T-cell (primary cell): ENCODE measurements at regions not wholly inside any gene's neighbourhood (a gene's known extent, or its start where the extent isn't known, plus 50 kb on each side); places are given as distances from the start of the nearest gene placed in this dataset.
"Not testable (repeated sequence)": the region's sequence is repeated elsewhere in the genome, so short reads cannot be mapped to it uniquely, and the experiment has no call there.

Experiments
- ATAC-seq, 4 experiments: fragments of 200-7000 bp in 3 of 4; fragments of 150-1000 bp in 1 of 4; cut with Tn5 transposase; replicated peaks in 1 of 4; 1 replicate in 3 of 4; 2 replicates in 1 of 4; pipeline ENCODE4 v1.10.0; 2021; ENCODE audit warnings: moderate library complexity in 3 of 4, mild to moderate bottlenecking in 2 of 4, moderate number of reproducible peaks in 1 of 4
- CTCF ChIA-PET, 2 donors: fragments of 300-600 bp; sonication (Branson Sonifier 250); formaldehyde crosslinking; loops; one replicate each; lab custom pipeline; 2022; ENCODE audit warnings: antibody characterized with exemption in 2 of 2; lab: Charles Lee
- POLR2A ChIA-PET, 2 donors: fragments of 300-600 bp; sonication (Branson Sonifier 250); formaldehyde crosslinking; loops; one replicate each; lab custom pipeline; 2022; ENCODE audit warnings: antibody characterized with exemption in 2 of 2; lab: Charles Lee
- DNase-seq, 35 experiments: peaks; one replicate each; pipeline versions ENCODE4 v3.0.0 to v3.0.0-alpha.2; 2013 to 2023
- H3K27ac ChIP-seq: one replicate; pipeline ENCODE4 v1.5.1; 2013; ENCODE audit warnings: low read length
- H3K27me3 ChIP-seq, 2 experiments: replicated peaks in 1 of 2; 1 replicate in 1 of 2; 2 replicates in 1 of 2; pipeline versions ENCODE4 v1.6.1 to v1.7.0; 2013; ENCODE audit warnings: low read length in 1 of 2, mixed read lengths in 1 of 2; ENCODE audit not compliant: control insufficient read depth in 2 of 2, insufficient read depth in 2 of 2; ENCODE audit errors: extremely low read depth in 1 of 2
- H3K36me3 ChIP-seq, 2 donors: 1 replicate in 1 of 2; 2 replicates in 1 of 2; pipeline versions ENCODE4 v1.6.1 to v1.7.0; 2013; ENCODE audit warnings: low read length in 1 of 2; ENCODE audit not compliant: control insufficient read depth in 2 of 2, insufficient read depth in 1 of 2; ENCODE audit errors: extremely low read depth in 1 of 2
- H3K4me1 ChIP-seq, 2 experiments: 1 replicate in 1 of 2; 2 replicates in 1 of 2; pipeline versions ENCODE4 v1.6.1 to v1.7.0; 2013; ENCODE audit warnings: low read length in 2 of 2, mixed read lengths in 1 of 2; ENCODE audit not compliant: insufficient read depth in 2 of 2, control insufficient read depth in 1 of 2; ENCODE audit errors: extremely low read depth in 1 of 2
- H3K4me3 ChIP-seq, 2 donors: 1 replicate in 1 of 2; 2 replicates in 1 of 2; pipeline versions ENCODE4 v1.5.1 to v1.7.0; 2013; ENCODE audit warnings: mild to moderate bottlenecking in 2 of 2, low read length in 1 of 2, moderate library complexity in 1 of 2; ENCODE audit not compliant: control insufficient read depth in 1 of 2; ENCODE audit errors: extremely low read depth in 1 of 2
- H3K9me3 ChIP-seq: 2 replicates; pipeline ENCODE4 v1.7.0; 2013
- H3K27ac Mint-ChIP-seq, 2 donors: one replicate each; pipeline ENCODE4 v1.8.0; 2020 to 2021; ENCODE audit warnings: mild to moderate bottlenecking in 2 of 2, mixed read lengths in 2 of 2
- H3K27me3 Mint-ChIP-seq, 2 donors: one replicate each; pipeline ENCODE4 v1.8.0; 2021 to 2022; ENCODE audit warnings: mixed read lengths in 2 of 2
- H3K36me3 Mint-ChIP-seq: one replicate; pipeline ENCODE4 v1.8.0; 2021; ENCODE audit warnings: mixed read lengths
- H3K4me1 Mint-ChIP-seq, 3 donors: one replicate each; pipeline ENCODE4 v1.8.0; 2020 to 2022; ENCODE audit warnings: mixed read lengths in 3 of 3, mild to moderate bottlenecking in 1 of 3
- H3K4me3 Mint-ChIP-seq, 3 donors: one replicate each; pipeline ENCODE4 v1.8.0; 2020 to 2022; ENCODE audit warnings: mild to moderate bottlenecking in 3 of 3, mixed read lengths in 3 of 3, moderate library complexity in 3 of 3
- H3K9me3 Mint-ChIP-seq, 3 donors: one replicate each; pipeline ENCODE4 v1.8.0; 2020 to 2022; ENCODE audit warnings: mixed read lengths in 3 of 3
- WGBS: methylation state at CpG from one replicate; pipeline ENCODE4 v1.1.5; 2013; ENCODE audit warnings: missing lambda C conversion rate; ENCODE audit not compliant: insufficient coverage; 5-methylcytosine and 5-hydroxymethylcytosine counted together

DNA sequence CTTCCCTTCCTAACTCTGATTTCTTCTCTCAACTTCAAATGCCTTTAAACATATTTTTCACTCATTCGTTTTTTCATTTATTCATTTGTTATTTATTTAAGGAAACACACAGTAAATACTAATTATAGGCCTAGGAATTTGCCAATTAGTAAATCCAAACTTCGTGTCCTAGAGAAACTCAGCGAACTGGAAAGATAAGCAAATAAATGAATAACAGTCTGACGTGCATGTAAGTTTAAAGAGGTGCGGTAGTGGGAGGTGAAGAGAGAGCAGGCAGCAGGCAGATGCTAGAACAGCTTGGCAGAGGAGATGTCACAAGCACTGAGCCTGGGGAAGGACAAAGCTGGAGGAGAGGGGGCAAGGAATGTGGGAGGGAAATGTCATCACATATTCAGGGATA is 228.2 kb downstream of the DPY19L2 start:
- Mint-ChIP-seq H3K27me3 (no peaks in the 10 kb centered on the region), H3K27ac (no peak overlapping the region), H3K4me1 (no peaks in the 10 kb centered on the region), H3K9me3 (peaks cover 2 to 4% (median 4%) of the 10 kb centered on the region in 3 donors), H3K4me3 (no peak overlapping the region), H3K36me3 (no peaks in the 10 kb centered on the region)
- WGBS = 93% methylated on average over 3 of the region's 5 CpGs
- Histone ChIP-seq H3K4me3 (no peak overlapping the region), H3K9me3 (no peaks in the 10 kb centered on the region), H3K27me3 (no peaks in the 10 kb centered on the region), H3K4me1 (no peaks in the 10 kb centered on the region), H3K27ac (no peak overlapping the region), H3K36me3 (no peaks in the 10 kb centered on the region)
- DNase-seq = no peak
- POLR2A ChIA-PET = no interaction called here
- ATAC-seq = no peak
- CTCF ChIA-PET = no interaction called here

- H3K9me3 ChIP-seq, ATAC-seq, POLR2A ChIA-PET, H3K4me1 Mint-ChIP-seq, H3K36me3 ChIP-seq, H3K27ac ChIP-seq, H3K4me3 ChIP-seq, DNase-seq, H3K4me1 ChIP-seq, H3K27me3 ChIP-seq, H3K4me3 Mint-ChIP-seq, CTCF ChIA-PET, H3K27me3 Mint-ChIP-seq, H3K27ac Mint-ChIP-seq, H3K36me3 Mint-ChIP-seq: not testable (repeated sequence)
- H3K9me3 Mint-ChIP-seq = peaks cover 2 to 10% (median 5%) of the 10 kb centered on the region in 3 donors
- WGBS = 94% methylated on average over 10 of the region's 11 CpGs
Observed at GRCh38 chr12:63434384-63434783, 233.9 kb downstream of the DPY19L2 start.

GRCh38 chr12:63427969-63428368 is 240.3 kb downstream of the DPY19L2 start:
- ATAC-seq, POLR2A ChIA-PET, H3K4me1 Mint-ChIP-seq, H3K27me3 Mint-ChIP-seq, H3K4me1 ChIP-seq, H3K4me3 Mint-ChIP-seq, H3K36me3 Mint-ChIP-seq, H3K9me3 ChIP-seq, DNase-seq, H3K9me3 Mint-ChIP-seq, H3K36me3 ChIP-seq, H3K4me3 ChIP-seq, H3K27ac Mint-ChIP-seq, H3K27ac ChIP-seq, CTCF ChIA-PET, H3K27me3 ChIP-seq: not testable (repeated sequence)

DNA sequence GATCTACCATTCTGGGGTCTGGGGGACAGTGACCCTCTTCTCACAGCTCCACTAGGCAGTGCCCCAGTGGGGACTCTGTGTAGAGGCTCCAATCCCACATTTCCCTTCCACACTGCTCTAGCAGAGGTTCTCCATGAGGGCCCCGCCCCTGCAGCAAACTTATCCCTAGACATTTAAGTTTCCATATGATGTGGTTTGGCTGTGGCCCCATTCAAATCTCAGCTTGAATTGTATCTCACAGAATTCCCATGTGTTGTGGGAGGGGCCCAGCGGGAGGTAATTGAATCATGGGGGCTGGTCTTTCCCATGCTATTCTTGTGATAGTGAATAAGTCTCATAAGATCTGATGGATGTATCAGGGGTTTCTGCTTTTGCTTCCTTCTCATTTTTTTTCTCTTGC is 241.3 kb downstream of the DPY19L2 start:
- ATAC-seq, H3K27me3 ChIP-seq, H3K4me1 Mint-ChIP-seq, H3K9me3 Mint-ChIP-seq, H3K27me3 Mint-ChIP-seq, H3K4me1 ChIP-seq, H3K27ac ChIP-seq, H3K9me3 ChIP-seq, H3K4me3 Mint-ChIP-seq, CTCF ChIA-PET, POLR2A ChIA-PET, H3K36me3 ChIP-seq, H3K27ac Mint-ChIP-seq, DNase-seq, H3K4me3 ChIP-seq, H3K36me3 Mint-ChIP-seq: not testable (repeated sequence)
- 83% methylated on average over 1 of the region's 2 CpGs for WGBS

DNA sequence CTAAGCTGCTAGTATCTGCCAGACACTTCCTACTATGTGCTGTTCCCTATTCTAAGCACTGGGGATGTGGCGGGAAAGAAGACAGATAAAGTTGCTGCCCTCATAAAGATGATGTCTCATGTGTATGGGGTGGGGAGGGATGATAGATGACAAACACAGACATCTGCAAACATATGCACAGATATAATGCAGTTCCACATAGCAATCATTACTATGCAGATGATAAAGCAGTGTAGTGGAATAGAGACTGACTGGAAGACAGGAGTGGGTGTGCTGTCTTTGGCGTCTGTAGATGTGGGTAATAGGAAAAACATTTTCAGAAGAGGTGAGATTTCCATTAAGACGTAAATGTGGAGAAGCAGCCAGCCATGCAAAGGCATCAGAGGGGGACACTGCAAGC is 243.6 kb downstream of the DPY19L2 start:
- no peak for ATAC-seq
- ChIA-PET POLR2A (no interaction called here), CTCF (no interaction called here)
- no peaks in the 10 kb centered on the region for H3K36me3 Mint-ChIP-seq
- no peaks in the 10 kb centered on the region for H3K4me1 Mint-ChIP-seq
- H3K9me3 Mint-ChIP-seq = peaks cover 0 to 2% (median 0%) of the 10 kb centered on the region in 3 donors
- Histone ChIP-seq H3K9me3 (no peaks in the 10 kb centered on the region), H3K4me3 (no peak overlapping the region), H3K36me3 (no peaks in the 10 kb centered on the region), H3K27me3 (no peaks in the 10 kb centered on the region), H3K4me1 (no peaks in the 10 kb centered on the region), H3K27ac (no peak overlapping the region)
- DNase-seq = no peak
- H3K27ac Mint-ChIP-seq = no peak overlapping the region
- WGBS = no CpG with 5 or more reads among the region's 3 CpGs
- H3K4me3 Mint-ChIP-seq = no peak overlapping the region
- H3K27me3 Mint-ChIP-seq = peaks cover 0 to 3% of the 10 kb centered on the region in 2 donors

DNA sequence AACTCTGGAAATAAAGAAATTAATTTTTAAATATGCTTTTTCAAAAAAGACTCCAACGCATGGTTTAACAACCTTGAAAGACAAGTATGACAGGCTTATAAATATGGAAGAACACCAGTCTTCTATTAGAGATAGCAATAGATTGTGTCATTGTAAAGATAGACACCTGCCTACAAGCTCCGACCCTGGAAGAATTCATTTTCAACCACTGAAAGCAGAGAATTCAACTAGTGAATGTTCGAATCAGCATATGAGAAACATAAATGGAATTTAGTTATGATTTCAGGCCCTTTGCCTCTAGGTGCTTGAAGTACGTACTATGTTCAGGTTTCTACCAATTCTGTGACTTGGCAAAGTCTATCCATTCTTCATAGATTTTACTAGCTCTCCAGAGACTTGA is 244.5 kb downstream of the DPY19L2 start:
- Histone ChIP-seq H3K27ac (no peak overlapping the region), H3K4me3 (no peak overlapping the region), H3K27me3 (no peaks in the 10 kb centered on the region), H3K36me3 (no peaks in the 10 kb centered on the region), H3K9me3 (no peaks in the 10 kb centered on the region), H3K4me1 (no peaks in the 10 kb centered on the region)
- Mint-ChIP-seq H3K36me3 (no peaks in the 10 kb centered on the region), H3K27me3 (peaks cover 0 to 3% of the 10 kb centered on the region in 2 donors), H3K4me1 (no peaks in the 10 kb centered on the region), H3K4me3 (no peak overlapping the region), H3K9me3 (peaks cover 0 to 2% (median 0%) of the 10 kb centered on the region in 3 donors), H3K27ac (no peak overlapping the region)
- ChIA-PET POLR2A (no interaction called here), CTCF (no interaction called here)
- ATAC-seq = no peak
- 100% methylated on average over 1 of the region's 4 CpGs for WGBS
- DNase-seq = no peak

GRCh38 chr12:63420206-63420644 is 248.1 kb downstream of the DPY19L2 start:
- Mint-ChIP-seq H3K36me3 (no peaks in the 10 kb centered on the region), H3K27ac (no peak overlapping the region), H3K4me1 (no peaks in the 10 kb centered on the region), H3K27me3 (peaks cover 0 to 11% of the 10 kb centered on the region in 2 donors), H3K9me3 (peaks cover 0 to 3% (median 2%) of the 10 kb centered on the region in 3 donors), H3K4me3 (no peak overlapping the region)
- DNase-seq (peak in 8 of 35 experiments; percentile 1 to 53 (median 4)), ATAC-seq (no peak)
- WGBS = 44% methylated on average over 3 of the region's 6 CpGs
- Histone ChIP-seq H3K27ac (no peak overlapping the region), H3K36me3 (no peaks in the 10 kb centered on the region), H3K4me3 (no peak overlapping the region), H3K9me3 (no peaks in the 10 kb centered on the region), H3K27me3 (peaks cover 0 to 4% of the 10 kb centered on the region in 2 experiments), H3K4me1 (no peaks in the 10 kb centered on the region)
- POLR2A ChIA-PET = interaction anchor here in 1 of 2 donors (0.6 kb wide), 1 partner anchor 651 kb away, joined by 3 read pairs; no protein-coding TSS in a partner anchor
- CTCF ChIA-PET = interaction anchor here in 1 of 2 donors (1.2 kb wide), 1 partner anchor 382 kb away, joined by 4 read pairs; no protein-coding TSS in a partner anchor
